Lower leg skin (tissue), 4 donors: ENCODE measurements at regions not wholly inside any gene's neighbourhood (a gene's known extent, or its start where the extent isn't known, plus 50 kb on each side); places are given as distances from the start of the nearest gene placed in this dataset.

Source experiments
- DNase-seq, 2 donors: peaks; one replicate each; pipeline ENCODE4 v3.0.0-alpha.2; 2019; ENCODE audit warnings: low spot score in 2 of 2
- H3K4me3 ChIP-seq: fragments of 200-600 bp; sonication (generic); 2 replicates; pipeline ENCODE4 v1.5.1; 2017; ENCODE audit warnings: mild to moderate bottlenecking, low read depth; ENCODE audit not compliant: poor library complexity, severe bottlenecking
- POLR2A ChIP-seq, 2 donors: fragments of 450-650 bp; IDR thresholded peaks; one replicate each; pipeline ENCODE4 v1.6.1; 2016 to 2017; ENCODE audit warnings: antibody characterized with exemption in 2 of 2, mild to moderate bottlenecking in 1 of 2, moderate library complexity in 1 of 2
- WGBS, 2 donors: methylation state at CpG; one replicate each; pipeline ENCODE4 v1.1.5; 2018; 5-methylcytosine and 5-hydroxymethylcytosine counted together
- intact Hi-C: fragments of 100-400 bp; cut with DNase I; formaldehyde crosslinking; loops from one replicate; pipeline ENCODE4 v1.15.0; 2023; ENCODE audit warnings: low total_unique reads
- TF ChIP-seq, protein P1 (sequence below), 3 donors: fragments of 450-650 bp; IDR thresholded peaks; one replicate each; pipeline ENCODE4 v1.5.1; 2016; ENCODE audit warnings: antibody characterized with exemption in 3 of 3, mild to moderate bottlenecking in 3 of 3, moderate library complexity in 2 of 3

DNA sequence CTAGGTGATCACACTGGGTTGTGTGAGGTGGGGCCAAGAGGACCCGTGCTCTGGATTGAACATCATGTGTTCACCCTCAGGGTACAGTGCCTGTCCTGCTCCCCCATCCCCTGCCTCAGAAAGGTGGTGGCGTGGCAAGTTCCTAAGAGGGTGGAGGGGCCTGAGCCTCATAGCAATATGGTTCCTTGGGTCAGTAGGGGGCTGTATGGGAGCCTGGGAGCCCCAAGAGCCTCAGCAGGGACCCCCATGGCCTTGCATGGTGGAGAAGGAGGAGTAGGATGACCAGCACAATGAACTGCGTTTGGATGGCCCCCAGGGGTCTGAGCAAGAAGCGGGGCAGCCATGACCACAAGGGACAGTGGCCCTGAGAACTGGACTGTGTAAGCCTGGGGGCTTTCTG is 89.6 kb upstream of the SHB start:
- DNase-seq = no peak
- 83 to 96% methylated on average over 4 of the region's 4 CpGs for WGBS, 2 donors
- H3K4me3 ChIP-seq = no peak overlapping the region
- intact Hi-C loops = loop anchor here (10.0 kb wide), 2 partner anchors 74 to 244 kb away; no protein-coding TSS in a partner anchor
- TF ChIP-seq POLR2A (IDR thresholded peaks at IDR 0.05) = no peak
- TF ChIP-seq, protein P1, sequence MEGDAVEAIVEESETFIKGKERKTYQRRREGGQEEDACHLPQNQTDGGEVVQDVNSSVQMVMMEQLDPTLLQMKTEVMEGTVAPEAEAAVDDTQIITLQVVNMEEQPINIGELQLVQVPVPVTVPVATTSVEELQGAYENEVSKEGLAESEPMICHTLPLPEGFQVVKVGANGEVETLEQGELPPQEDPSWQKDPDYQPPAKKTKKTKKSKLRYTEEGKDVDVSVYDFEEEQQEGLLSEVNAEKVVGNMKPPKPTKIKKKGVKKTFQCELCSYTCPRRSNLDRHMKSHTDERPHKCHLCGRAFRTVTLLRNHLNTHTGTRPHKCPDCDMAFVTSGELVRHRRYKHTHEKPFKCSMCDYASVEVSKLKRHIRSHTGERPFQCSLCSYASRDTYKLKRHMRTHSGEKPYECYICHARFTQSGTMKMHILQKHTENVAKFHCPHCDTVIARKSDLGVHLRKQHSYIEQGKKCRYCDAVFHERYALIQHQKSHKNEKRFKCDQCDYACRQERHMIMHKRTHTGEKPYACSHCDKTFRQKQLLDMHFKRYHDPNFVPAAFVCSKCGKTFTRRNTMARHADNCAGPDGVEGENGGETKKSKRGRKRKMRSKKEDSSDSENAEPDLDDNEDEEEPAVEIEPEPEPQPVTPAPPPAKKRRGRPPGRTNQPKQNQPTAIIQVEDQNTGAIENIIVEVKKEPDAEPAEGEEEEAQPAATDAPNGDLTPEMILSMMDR (IDR thresholded peaks at IDR 0.05) = no peak

DNA sequence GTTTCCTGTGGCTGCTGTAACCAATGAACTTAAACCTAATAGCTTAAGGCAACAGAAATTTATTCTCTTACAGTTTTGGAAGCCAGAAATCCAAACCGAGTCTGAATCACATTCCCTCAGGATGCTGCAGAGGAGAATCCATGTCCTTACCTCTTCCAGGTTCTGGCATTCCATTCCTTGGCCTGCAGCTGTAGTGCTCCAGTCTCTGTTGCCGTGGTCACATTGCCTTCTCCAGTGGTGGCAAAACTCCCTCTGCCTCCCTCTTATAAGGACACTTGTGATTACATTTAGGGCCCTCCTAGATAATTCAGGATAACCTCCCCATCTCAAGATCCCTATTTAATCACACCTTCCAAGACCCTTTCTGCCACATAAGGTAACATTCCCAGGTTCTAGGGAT is 88.7 kb upstream of the SHB start:
- no peak overlapping the region for H3K4me3 ChIP-seq
- intact Hi-C loops = loop anchor here (10.0 kb wide), 2 partner anchors 73 to 243 kb away; no protein-coding TSS in a partner anchor
- TF ChIP-seq, protein P1 (IDR thresholded peaks at IDR 0.05) = no peak
- TF ChIP-seq POLR2A (IDR thresholded peaks at IDR 0.05) = no peak
- 59 to 63% methylated on average over 2 of the region's 2 CpGs for WGBS, 2 donors
- peak in 1 of 2 donors; percentile 61 for DNase-seq

DNA sequence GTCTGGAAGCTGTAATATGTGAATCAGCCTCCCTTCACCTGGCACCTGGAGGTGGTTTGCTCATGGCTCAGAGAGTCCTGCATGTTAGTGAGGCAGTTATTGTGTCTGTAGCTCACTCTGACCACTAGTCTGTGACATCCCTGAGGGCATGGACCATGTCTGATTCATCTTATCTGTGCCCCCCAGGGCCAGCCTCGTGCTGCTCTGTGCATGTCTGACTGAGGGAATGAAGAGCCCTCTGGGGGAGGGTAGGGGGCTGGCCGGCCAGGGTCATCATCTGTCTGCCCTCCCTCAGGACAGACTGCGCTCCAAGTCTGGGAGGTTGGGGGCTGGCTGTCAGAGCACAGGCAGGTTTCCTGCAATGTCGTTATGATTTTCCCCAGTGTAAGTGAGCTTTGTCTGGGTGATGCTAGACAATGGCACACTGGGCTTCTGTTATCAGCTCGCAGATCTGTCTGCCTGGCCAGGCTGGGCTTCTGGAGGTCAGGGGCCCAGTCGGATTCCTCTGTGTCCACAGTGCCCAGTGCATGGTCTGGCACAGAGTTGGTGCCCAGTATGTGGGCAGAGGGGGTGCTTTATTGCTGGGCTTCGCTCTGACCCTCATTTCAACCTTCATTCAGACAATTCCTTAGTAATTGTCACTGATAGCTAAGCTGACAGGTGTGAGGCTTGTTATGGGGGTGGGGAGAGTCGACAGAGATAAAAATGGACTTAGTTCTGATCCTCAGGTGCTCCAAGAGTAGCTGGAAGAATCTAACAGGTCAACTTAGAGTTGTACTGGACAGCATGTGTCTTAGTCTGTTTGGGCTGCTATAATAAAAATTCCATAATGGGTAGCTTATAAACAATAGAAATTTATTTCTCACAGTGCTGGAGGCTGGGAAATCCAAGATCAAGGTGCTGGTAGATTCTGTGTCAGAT is 85.7 kb upstream of the SHB start:
- intact Hi-C loops = loop anchor here (10.0 kb wide), 2 partner anchors 70 to 240 kb away; no protein-coding TSS in a partner anchor
- WGBS, 2 donors = 76 to 79% methylated on average over 6 to 8 of the region's 8 CpGs
- peak in 1 of 2 donors; percentile 65 for DNase-seq
- H3K4me3 ChIP-seq = no peak overlapping the region
- TF ChIP-seq POLR2A (IDR thresholded peaks at IDR 0.05) = no peak
- TF ChIP-seq, protein P1 (IDR thresholded peaks at IDR 0.05) = no peak

DNA sequence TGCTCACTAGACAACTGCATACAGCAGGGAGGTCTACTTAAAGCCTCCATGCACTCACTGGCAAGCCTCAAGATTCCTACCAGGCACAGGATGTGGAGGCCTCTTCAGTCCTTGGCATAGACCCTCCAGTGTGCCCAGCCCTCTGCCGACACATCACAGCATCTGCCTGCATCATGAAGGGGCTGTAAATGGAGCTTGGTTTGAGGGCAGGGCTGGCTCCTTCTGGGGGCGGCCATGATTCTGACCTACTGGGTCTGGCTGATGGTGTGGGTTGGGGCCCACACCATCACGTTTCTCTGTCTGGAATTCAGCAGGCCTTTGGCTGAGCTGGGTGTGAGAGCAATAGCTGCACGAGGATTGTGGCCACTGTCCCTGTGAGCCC is 84.9 kb upstream of the SHB start:
- TF ChIP-seq POLR2A (IDR thresholded peaks at IDR 0.05) = no peak
- TF ChIP-seq, protein P1 (IDR thresholded peaks at IDR 0.05) = no peak
- peak in 1 of 2 donors; percentile 52 for DNase-seq
- intact Hi-C loops = loop anchor here (10.0 kb wide), 2 partner anchors 69 to 239 kb away; no protein-coding TSS in a partner anchor
- WGBS, 2 donors = 73 to 86% methylated on average over 4 of the region's 4 CpGs
- H3K4me3 ChIP-seq = no peak overlapping the region

DNA sequence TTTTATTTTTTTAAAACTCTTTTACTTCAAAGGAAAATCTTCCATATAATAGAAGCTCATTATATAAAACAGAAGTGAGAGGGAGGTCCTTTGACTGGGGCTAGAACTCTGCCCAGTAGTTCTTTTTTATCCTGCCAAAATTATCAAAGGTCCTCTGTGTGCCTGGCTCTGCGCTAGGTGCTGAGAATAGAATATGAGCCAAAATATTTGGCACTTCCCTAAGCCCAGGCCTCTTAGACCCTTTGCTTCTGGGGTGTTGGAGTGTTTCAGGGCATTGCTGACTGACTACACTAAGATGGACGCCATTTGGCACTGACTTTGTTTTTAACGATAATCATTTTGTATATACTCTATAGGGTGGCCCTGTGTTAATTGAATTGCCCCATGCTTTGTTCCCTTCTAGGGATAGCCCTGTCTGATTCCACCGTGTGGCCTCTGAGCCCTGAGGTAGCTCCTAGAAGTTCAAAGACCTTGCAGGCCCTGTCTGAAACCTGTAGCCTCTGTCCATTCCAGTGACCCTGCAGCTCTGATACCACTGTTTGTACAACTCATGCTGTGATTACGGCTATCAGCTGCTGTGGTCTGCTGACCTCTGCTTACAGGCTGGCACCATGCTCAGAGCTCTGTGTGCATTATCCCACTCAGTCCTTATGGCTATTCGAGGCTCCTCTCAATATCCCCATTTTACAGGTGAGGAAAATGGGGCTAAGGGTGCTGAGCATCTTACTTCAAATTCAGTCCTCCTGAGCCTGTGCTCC is 84.3 kb upstream of the SHB start:
- no peak overlapping the region for H3K4me3 ChIP-seq
- intact Hi-C loops = loop anchor here (10.0 kb wide), 2 partner anchors 69 to 239 kb away; no protein-coding TSS in a partner anchor
- DNase-seq = peak in 1 of 2 donors; percentile 48
- WGBS, 2 donors = 83 to 88% methylated on average over 6 of the region's 6 CpGs
- no peak for TF ChIP-seq POLR2A (IDR thresholded peaks at IDR 0.05)

DNA sequence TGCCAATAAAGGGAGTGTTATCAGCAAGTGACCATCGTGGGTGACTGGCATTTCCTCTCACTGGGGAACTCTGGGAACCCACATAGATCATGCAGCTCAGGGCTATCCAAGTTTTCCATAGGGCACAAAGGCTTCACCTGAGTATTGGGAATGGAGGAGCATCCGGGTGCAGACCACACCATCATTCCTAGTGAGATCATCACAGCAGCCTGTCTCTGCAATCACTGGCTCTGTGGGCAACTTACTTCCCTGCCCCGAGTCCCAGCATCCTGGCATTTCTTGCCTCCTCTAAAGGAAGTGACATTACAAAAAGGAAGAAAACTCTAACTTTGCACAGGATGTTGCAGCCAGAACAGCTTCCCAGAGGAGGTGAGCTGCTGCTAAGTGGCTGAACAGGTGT is 80.6 kb upstream of the SHB start:
- peak in 1 of 2 donors; percentile 52 for DNase-seq
- WGBS, 2 donors = 58 to 61% methylated on average over 3 of the region's 3 CpGs
- intact Hi-C loops = loop anchor here (10.0 kb wide), 2 partner anchors 65 to 235 kb away; no protein-coding TSS in a partner anchor
- TF ChIP-seq POLR2A (IDR thresholded peaks at IDR 0.05) = no peak
- TF ChIP-seq, protein P1 (IDR thresholded peaks at IDR 0.05) = no peak
- H3K4me3 ChIP-seq = no peak overlapping the region
